Ishikawa (cell line): ENCODE measurements at regions not wholly inside any gene's neighbourhood (a gene's known extent, or its start where the extent isn't known, plus 50 kb on each side); places are given as distances from the start of the nearest gene placed in this dataset.

Source experiments
- CEBPB ChIP-seq: IDR thresholded peaks from 2 replicates; pipeline ENCODE4 v1.6.1; 2012
- CREB1 ChIP-seq: IDR thresholded peaks from 2 replicates; pipeline ENCODE4 v1.6.1; 2012; ENCODE audit warnings: low read depth
- EGR1 ChIP-seq: IDR thresholded peaks from 2 replicates; pipeline ENCODE4 v1.6.1; 2012
- EP300 ChIP-seq: IDR thresholded peaks from 2 replicates; pipeline ENCODE4 v1.6.1; 2012; ENCODE audit warnings: borderline replicate concordance
- FOXM1 ChIP-seq: IDR thresholded peaks from 2 replicates; pipeline ENCODE4 v1.6.1; 2012; ENCODE audit warnings: low read depth, borderline replicate concordance
- NFIC ChIP-seq: IDR thresholded peaks from 2 replicates; pipeline ENCODE4 v1.6.1; 2012
- TAF1 ChIP-seq: IDR thresholded peaks from 2 replicates; pipeline ENCODE4 v1.6.1; 2012; ENCODE audit warnings: low read depth, mild to moderate bottlenecking
- TEAD4 ChIP-seq: IDR thresholded peaks from 2 replicates; pipeline ENCODE4 v1.6.1; 2012
- YY1 ChIP-seq: IDR thresholded peaks from 2 replicates; pipeline ENCODE4 v1.6.1; 2012; ENCODE audit warnings: low read depth
- TF ChIP-seq, protein P1 (sequence below): IDR thresholded peaks from 2 replicates; pipeline ENCODE4 v1.6.1; 2012; ENCODE audit warnings: low read depth, mild to moderate bottlenecking
- TF ChIP-seq, protein P2 (sequence below): IDR thresholded peaks from 2 replicates; pipeline ENCODE4 v1.6.1; 2012
- TF ChIP-seq, protein P3 (sequence below): IDR thresholded peaks from 2 replicates; pipeline ENCODE4 v1.6.1; 2012

DNA sequence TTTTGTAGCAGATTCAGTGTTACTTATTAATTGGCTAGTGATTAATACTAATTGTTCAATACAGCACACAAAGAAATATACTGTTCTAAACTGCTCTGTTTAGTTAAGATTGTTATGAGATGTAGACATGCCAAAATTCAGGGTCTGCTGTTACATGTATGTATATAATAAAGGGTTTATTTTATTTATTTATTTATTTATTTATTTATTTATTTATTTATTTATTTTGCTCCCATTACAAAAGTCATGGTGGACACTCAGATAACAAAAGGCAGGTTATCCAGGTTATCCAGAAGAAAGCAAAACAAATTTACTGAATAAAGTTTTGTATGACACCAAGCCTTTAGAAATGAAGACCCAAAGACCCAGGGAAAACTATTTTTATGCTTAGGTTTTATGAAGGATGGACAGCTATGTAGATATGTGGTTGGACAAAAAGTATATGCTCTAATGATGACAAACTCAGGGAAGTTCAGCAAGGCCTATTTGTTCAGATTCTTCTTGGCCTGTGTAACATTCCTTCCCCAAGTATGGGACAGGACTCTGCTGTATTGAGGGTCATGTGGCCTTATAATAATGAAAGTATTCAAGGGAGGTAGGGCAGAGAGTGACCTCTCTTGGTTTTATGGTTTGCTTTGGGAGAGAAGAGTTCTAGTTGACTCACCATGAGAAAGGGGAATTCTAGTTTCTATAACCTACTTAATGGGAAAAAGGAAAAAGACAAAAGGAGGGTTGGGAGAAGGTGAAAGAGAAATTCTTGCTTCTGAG, 1056.8 kb downstream of the ROBO2 start:
- TF ChIP-seq YY1 = no peak
- no peak for TF ChIP-seq CEBPB
- no peak for TF ChIP-seq CREB1
- TF ChIP-seq, protein P1, sequence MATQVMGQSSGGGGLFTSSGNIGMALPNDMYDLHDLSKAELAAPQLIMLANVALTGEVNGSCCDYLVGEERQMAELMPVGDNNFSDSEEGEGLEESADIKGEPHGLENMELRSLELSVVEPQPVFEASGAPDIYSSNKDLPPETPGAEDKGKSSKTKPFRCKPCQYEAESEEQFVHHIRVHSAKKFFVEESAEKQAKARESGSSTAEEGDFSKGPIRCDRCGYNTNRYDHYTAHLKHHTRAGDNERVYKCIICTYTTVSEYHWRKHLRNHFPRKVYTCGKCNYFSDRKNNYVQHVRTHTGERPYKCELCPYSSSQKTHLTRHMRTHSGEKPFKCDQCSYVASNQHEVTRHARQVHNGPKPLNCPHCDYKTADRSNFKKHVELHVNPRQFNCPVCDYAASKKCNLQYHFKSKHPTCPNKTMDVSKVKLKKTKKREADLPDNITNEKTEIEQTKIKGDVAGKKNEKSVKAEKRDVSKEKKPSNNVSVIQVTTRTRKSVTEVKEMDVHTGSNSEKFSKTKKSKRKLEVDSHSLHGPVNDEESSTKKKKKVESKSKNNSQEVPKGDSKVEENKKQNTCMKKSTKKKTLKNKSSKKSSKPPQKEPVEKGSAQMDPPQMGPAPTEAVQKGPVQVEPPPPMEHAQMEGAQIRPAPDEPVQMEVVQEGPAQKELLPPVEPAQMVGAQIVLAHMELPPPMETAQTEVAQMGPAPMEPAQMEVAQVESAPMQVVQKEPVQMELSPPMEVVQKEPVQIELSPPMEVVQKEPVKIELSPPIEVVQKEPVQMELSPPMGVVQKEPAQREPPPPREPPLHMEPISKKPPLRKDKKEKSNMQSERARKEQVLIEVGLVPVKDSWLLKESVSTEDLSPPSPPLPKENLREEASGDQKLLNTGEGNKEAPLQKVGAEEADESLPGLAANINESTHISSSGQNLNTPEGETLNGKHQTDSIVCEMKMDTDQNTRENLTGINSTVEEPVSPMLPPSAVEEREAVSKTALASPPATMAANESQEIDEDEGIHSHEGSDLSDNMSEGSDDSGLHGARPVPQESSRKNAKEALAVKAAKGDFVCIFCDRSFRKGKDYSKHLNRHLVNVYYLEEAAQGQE = no peak
- no peak for TF ChIP-seq FOXM1
- no peak for TF ChIP-seq EP300
- no peak for TF ChIP-seq TEAD4
- TF ChIP-seq, protein P2, sequence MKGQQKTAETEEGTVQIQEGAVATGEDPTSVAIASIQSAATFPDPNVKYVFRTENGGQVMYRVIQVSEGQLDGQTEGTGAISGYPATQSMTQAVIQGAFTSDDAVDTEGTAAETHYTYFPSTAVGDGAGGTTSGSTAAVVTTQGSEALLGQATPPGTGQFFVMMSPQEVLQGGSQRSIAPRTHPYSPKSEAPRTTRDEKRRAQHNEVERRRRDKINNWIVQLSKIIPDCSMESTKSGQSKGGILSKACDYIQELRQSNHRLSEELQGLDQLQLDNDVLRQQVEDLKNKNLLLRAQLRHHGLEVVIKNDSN = no peak
- TF ChIP-seq, protein P3, sequence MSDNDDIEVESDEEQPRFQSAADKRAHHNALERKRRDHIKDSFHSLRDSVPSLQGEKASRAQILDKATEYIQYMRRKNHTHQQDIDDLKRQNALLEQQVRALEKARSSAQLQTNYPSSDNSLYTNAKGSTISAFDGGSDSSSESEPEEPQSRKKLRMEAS = no peak
- TF ChIP-seq TAF1 = no peak
- TF ChIP-seq NFIC = no peak
- TF ChIP-seq EGR1 = no peak
